ENCODE measurements at regions not wholly inside any gene's neighbourhood (a gene's known extent, or its start where the extent isn't known, plus 50 kb on each side); places are given as distances from the start of the nearest gene placed in this dataset.

DNA sequence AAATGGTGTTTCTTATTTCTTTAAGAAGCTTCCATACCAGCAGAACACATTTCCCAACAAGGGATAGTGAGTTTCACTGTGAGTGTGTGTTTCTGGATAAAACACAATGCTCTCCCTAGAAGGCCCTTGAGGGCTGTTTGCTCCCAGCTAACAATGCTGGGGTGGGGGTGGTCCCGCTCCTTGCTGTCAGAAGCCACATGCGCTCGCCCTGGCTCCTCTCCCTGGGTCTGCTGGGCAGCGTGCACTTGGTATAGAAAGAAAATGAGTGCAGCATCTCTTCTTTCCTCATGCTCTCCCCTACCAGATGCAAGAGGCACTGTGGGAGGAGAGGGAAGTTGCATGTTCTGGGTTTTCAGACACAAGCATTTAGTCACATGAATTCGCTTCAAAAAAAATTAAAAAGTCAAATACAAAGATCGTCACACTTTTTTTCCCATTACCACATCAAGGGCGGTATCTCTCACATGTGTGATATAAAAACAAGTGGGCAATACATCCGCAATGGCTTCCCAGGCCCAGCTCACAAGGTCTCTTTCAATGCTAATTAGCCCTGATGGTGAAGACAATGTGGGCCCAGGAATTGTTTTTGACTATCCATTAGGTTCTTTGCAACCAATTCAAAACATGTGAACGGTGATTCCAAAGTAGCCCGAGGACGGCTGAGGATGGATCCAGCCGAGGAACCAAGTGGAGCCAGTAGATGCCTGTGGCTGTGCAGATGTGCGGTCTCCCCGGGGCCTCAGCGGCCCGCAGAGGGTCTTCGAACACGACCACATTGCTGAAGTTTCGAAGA lies 603.6 kb downstream of the IRX1 start:
- no peak for FAIRE-seq
- TF ChIP-seq, protein P1, sequence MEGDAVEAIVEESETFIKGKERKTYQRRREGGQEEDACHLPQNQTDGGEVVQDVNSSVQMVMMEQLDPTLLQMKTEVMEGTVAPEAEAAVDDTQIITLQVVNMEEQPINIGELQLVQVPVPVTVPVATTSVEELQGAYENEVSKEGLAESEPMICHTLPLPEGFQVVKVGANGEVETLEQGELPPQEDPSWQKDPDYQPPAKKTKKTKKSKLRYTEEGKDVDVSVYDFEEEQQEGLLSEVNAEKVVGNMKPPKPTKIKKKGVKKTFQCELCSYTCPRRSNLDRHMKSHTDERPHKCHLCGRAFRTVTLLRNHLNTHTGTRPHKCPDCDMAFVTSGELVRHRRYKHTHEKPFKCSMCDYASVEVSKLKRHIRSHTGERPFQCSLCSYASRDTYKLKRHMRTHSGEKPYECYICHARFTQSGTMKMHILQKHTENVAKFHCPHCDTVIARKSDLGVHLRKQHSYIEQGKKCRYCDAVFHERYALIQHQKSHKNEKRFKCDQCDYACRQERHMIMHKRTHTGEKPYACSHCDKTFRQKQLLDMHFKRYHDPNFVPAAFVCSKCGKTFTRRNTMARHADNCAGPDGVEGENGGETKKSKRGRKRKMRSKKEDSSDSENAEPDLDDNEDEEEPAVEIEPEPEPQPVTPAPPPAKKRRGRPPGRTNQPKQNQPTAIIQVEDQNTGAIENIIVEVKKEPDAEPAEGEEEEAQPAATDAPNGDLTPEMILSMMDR (IDR thresholded peaks at IDR 0.05; ENCODE audit: borderline replicate concordance, extremely low read depth, insufficient read depth) = no peak
- H3K4me1 ChIP-seq (ENCODE audit: control insufficient read depth in 2 of 3, insufficient read depth in 2 of 3, low read depth in 1 of 3, low read length in 3 of 3) = no peaks in the 10 kb centered on the region
- H3K27ac ChIP-seq (ENCODE audit: low read depth in 2 of 2, low read length in 2 of 2) = no peak overlapping the region
- no peak overlapping the region for H3K9ac ChIP-seq (ENCODE audit: low read length in 3 of 3)
- H3K27me3 ChIP-seq (ENCODE audit: control insufficient read depth, insufficient read depth, low read length) = no peaks in the 10 kb centered on the region
- no peak for DNase-seq
- intact Hi-C loops (cut with DNase I) = no loop called here
- H3K36me3 ChIP-seq (ENCODE audit: control insufficient read depth in 2 of 3, insufficient read depth in 3 of 3, low read length in 3 of 3) = no peaks in the 10 kb centered on the region
- no peak overlapping the region for H3K4me3 ChIP-seq (ENCODE audit: low read length in 3 of 3)
- H3K9me3 ChIP-seq (ENCODE audit: control insufficient read depth in 2 of 3, insufficient read depth in 1 of 3, low read length in 3 of 3) = no peaks in the 10 kb centered on the region

GRCh38 chr5:4203146-4203545 lies 607.5 kb downstream of the IRX1 start:
- FAIRE-seq (no peak), DNase-seq (no peak)
- no peaks in the 10 kb centered on the region for H3K4me1 ChIP-seq (ENCODE audit: control insufficient read depth in 2 of 3, insufficient read depth in 2 of 3, low read depth in 1 of 3, low read length in 3 of 3)
- H3K27me3 ChIP-seq (ENCODE audit: control insufficient read depth, insufficient read depth, low read length) = no peaks in the 10 kb centered on the region
- no peak overlapping the region for H3K9ac ChIP-seq (ENCODE audit: low read length in 3 of 3)
- H3K4me3 ChIP-seq (ENCODE audit: low read length in 3 of 3) = no peak overlapping the region
- no peaks in the 10 kb centered on the region for H3K36me3 ChIP-seq (ENCODE audit: control insufficient read depth in 2 of 3, insufficient read depth in 3 of 3, low read length in 3 of 3)
- TF ChIP-seq, protein P1 (IDR thresholded peaks at IDR 0.05; ENCODE audit: borderline replicate concordance, extremely low read depth, insufficient read depth) = no peak
- no peak overlapping the region for H3K27ac ChIP-seq (ENCODE audit: low read depth in 2 of 2, low read length in 2 of 2)
- no peaks in the 10 kb centered on the region for H3K9me3 ChIP-seq (ENCODE audit: control insufficient read depth in 2 of 3, insufficient read depth in 1 of 3, low read length in 3 of 3)
- intact Hi-C loops (cut with DNase I) = no loop called here

GRCh38 chr5:4204276-4205141 lies 608.9 kb downstream of the IRX1 start:
- Histone ChIP-seq H3K4me1 (ENCODE audit: control insufficient read depth in 2 of 3, insufficient read depth in 2 of 3, low read depth in 1 of 3, low read length in 3 of 3) (no peaks in the 10 kb centered on the region), H3K36me3 (ENCODE audit: control insufficient read depth in 2 of 3, insufficient read depth in 3 of 3, low read length in 3 of 3) (no peaks in the 10 kb centered on the region), H3K9me3 (ENCODE audit: control insufficient read depth in 2 of 3, insufficient read depth in 1 of 3, low read length in 3 of 3) (no peaks in the 10 kb centered on the region), H3K27ac (ENCODE audit: low read depth in 2 of 2, low read length in 2 of 2) (no peak overlapping the region), H3K9ac (ENCODE audit: low read length in 3 of 3) (no peak overlapping the region), H3K4me3 (ENCODE audit: low read length in 3 of 3) (no peak overlapping the region), H3K27me3 (ENCODE audit: control insufficient read depth, insufficient read depth, low read length) (no peaks in the 10 kb centered on the region)
- no peak for DNase-seq
- FAIRE-seq = no peak
- intact Hi-C loops (cut with DNase I) = no loop called here
- TF ChIP-seq, protein P1 (IDR thresholded peaks at IDR 0.05; ENCODE audit: borderline replicate concordance, extremely low read depth, insufficient read depth) = no peak

All from kidney (tissue), 13 donors.